GM19438 (cell line): ENCODE measurements at regions not wholly inside any gene's neighbourhood (a gene's known extent, or its start where the extent isn't known, plus 50 kb on each side); places are given as distances from the start of the nearest gene placed in this dataset.

Source experiments
- ATAC-seq: cut with Tn5 transposase; IDR thresholded peaks from one replicate; pipeline ENCODE4 v1.9.1; 2021; ENCODE audit warnings: low read depth; ENCODE audit not compliant: unreplicated experiment

- ATAC-seq, result no peak
Observed at GRCh38 chr12:128052331-128052730, 214.6 kb upstream of the TMEM132C start.

- no peak for ATAC-seq
Observed at GRCh38 chr12:128052777-128053176, 214.2 kb upstream of the TMEM132C start.

DNA sequence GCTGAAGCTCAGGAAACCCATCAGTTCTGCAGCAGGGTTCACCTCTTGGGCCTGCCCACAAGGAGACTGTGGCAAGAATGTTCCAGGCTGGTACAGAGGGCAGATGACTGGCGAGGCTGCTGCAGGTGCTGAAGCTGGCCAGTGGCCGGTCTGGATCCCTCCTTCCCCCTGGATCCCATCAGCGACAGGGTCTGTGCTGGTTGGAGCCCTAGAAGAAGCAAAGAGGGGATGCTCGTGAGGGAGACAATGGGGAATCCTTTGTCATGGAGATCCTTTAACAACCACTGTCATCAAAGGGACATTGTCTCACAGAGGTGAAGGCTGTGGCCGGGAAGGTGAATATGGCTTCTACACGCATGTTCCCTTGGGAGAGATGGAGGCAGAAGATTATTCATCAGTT is 211.4 kb upstream of the TMEM132C start:
- ATAC-seq, result no peak

DNA sequence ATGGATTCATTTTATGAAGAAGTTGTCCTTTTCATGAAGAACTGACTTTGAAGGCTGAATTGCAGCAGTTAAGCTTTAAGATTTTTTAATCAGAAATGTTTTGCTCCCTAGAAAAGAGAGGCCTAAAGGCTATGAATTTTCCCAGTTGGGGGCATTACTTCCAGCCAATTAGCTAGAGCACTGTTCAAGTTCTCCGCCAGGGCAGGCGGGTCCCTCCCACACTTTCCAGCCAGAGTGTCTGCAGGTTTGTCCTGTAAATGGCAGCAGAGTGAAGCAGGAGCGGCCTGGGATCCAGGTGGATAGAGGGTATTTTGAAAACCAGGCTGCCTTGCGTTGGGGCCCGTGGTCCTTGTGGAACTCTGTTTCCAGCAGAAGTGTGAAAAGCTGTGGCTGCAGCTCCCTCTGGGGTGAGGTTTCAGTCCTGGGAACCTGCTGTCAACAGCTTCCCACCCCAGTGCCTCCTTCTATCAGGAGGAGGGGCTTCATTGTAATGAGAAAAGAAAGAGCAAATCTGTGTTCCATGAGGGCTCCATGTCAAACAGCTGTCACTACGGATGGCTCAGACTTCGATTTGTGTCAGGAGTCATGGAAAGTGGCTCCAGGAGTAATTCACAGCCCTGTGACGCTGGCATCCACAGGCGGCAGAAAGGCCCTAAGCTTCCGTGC is 210.7 kb upstream of the TMEM132C start:
- no peak for ATAC-seq

DNA sequence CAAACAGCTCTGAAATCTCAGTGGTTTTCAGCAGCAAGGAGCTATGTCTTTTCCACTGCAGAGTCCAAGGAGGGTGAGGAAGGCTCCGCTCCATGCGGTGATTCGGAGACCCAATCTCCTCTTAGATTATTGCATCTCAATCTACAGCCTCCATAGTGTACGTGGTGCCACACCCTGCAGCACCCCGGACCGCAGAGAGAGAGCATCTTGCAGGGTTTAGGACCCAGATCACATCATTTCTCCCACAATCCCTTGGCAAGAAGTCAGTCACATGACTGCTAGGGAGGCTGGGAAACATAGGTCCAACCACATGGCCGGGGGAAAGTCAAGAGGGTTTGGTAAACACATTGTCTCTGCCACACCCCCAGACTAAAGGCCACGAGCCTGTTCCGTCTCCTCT is 209.4 kb upstream of the TMEM132C start:
- ATAC-seq, result no peak

GRCh38 chr12:128059621-128060370 is 207.2 kb upstream of the TMEM132C start:
- no peak for ATAC-seq

DNA sequence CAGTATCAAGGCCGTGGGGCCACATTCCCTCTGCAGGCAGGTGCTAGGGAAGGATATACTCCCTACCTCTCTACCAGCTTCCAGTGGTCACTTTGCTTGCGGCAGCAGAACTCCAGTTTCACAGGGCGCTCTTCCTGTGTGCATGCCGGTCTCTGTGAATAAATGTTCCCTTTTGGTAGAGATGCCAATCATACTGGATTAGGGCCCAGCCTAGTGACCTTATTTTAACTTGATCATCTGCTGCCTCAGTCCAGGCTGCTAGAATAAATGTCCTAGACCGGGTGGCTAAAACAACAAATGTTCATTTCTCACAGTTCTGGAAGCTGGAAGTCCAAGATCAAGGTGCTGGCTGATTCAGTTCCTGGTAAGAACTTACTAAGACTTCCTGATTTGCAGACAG is 198.8 kb upstream of the TMEM132C start:
- no peak for ATAC-seq

DNA sequence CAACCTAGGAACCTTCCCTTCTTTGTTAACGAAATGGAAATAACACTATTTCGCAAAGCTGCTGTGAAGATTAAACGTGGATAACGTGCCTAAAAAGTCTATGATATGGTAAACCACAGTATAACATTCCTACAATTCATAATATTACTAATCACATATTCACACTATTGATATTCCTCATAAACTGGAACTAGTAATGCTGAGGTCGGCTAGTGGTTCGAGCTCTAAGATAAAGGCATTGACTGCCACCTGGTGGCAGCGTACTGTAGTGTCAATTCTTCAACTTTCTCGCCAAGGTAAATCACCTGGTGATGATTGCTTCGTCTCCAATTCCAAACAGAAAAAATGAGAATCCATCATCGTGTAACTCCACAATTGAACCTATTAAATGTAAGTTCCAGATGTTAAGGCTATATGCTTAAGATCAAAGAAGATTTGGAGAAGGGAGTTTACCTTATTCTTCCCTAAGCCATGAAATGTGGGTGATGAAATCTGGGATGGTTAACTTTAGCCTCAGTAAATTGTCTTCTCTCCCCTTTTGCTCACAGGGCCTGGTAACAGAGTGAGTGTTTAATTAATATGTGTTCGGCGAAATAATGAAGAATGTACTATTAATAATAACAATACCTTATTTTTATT is 197.5 kb upstream of the TMEM132C start:
- ATAC-seq, result no peak

DNA sequence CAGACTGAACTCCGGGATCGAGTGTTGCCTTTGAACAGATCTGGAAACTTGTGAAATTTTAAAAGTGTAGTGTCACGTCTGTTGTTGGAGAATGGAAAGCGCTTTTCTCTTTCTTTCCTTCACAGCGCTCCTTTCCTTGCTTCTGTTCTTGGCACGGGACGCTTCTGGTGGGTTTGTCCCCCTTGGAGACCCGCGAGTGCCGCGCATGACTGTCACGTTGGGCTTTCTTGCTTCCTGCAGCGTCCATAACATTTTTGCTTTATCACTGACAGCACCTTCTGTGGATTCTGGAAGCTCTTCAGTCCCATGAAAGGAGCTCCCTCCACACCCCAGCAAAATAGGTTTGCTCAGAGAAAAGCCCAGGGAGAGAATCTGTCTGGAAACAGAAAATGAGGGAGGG is 193.0 kb upstream of the TMEM132C start:
- ATAC-seq, result no peak

- no peak for ATAC-seq
Observed at GRCh38 chr12:128075332-128075731, 191.6 kb upstream of the TMEM132C start.

GRCh38 chr12:128076188-128076587 is 190.8 kb upstream of the TMEM132C start:
- no peak for ATAC-seq

DNA sequence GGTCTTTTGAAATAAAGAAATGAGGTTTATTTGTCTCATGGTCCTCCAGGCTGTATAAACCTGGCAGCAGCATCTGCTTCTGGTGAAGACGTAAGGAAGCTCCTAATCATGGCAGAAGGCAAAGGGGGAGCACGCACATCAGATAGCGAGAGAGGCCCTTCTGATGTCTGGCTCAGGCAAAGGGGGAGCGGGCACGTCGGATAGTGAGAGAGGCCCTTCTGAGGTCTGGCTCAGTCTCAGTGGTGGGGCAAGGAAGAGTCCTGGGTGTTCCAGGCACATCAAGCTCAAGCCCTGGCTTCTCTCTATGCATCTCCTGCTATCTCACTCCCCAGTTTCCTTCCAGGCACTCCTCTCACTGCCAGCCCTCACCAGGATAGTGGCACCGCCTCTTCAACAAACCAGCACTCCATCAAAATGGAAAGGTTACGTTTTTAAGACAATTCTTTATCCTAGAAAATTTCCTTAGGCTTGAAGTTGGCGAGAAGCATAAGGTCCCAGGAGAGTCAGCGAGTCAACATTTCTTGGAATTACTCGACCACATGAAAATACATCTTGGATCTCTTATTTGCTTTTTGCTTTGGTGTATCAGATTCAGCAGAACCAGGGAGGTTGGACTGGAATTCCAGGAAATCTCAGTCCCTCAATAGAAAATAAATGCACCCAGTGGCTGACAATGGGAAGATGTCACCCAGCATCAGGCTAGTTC is 189.6 kb upstream of the TMEM132C start:
- no peak for ATAC-seq

DNA sequence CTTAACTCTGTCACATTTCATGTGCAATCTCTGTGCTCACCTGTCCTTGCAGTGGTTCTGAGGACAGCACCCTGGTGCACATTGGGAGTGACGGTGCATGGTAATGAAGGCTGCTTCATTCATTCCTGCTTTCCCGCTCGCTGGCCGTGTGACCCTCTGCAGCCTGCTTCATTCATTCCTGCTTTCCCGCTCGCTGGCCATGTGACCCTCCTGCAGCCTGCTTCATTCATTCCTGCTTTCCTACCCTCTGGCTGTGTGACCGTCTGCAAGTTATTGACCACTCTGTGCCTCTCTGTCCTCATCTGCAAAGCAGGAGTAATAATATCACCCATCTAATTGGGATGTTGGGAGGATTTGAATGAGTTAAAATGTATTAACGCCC is 189.1 kb upstream of the TMEM132C start:
- ATAC-seq, result no peak

GRCh38 chr12:128078301-128078971 is 188.5 kb upstream of the TMEM132C start:
- ATAC-seq, result no peak

DNA sequence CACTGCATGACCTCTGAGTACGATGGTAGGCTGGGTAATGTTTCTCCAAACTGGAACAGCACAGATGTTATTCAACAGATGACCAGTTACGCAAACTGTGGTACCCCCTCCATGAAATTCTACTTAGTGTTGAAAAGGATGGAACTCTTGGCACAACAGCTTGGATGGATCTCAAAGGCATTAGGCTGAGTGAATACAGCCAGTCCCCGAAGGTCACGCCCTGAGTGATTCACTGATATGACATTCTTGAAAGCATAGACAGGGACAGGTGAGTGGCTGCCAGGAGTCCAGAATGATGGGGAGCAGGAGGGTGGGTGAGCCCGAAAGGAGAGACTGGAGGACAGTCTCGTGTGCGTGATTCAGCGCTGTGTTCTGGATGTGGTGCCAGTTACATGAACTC is 187.5 kb upstream of the TMEM132C start:
- ATAC-seq, result no peak

GRCh38 chr12:128083132-128083729 is 183.7 kb upstream of the TMEM132C start:
- ATAC-seq, result no peak

DNA sequence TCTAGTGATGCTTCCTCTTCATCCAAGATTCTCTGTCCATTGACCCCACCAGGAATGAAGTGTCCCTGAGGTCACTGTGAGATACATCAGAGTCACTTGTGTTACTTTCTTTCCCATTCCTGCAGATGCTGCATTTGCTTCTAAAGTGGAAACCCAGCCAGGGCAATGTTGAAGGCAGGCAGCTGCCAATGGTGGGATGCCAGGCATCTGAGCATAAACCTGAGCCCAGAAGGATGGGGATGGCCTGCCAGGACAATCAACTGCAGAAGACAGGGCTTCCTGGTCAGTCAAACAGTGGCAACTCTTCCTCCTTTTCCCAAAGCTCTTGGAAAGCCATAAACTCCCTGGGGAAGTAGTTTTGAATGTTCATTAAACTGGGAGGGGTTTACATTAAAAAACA is 178.0 kb upstream of the TMEM132C start:
- ATAC-seq, result no peak

DNA sequence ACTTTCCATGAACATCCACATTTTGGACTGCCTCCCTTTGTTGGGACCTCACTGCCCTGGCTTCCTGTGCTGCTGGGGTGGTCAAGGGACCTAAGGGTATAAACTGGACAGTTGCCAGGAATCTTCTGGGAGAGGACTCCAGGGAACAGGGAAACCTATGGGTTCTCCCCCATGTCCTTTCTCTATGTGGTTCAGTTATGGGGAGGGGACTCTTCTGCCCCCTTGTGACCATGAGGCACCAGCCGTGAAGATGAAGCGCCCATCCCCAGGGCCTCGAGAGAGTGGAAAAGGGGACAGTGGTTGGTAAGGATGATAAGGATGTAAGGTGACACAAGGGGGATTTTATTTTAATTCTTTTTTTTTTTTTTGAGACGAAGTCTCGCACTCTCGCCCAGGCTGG is 177.0 kb upstream of the TMEM132C start:
- no peak for ATAC-seq

DNA sequence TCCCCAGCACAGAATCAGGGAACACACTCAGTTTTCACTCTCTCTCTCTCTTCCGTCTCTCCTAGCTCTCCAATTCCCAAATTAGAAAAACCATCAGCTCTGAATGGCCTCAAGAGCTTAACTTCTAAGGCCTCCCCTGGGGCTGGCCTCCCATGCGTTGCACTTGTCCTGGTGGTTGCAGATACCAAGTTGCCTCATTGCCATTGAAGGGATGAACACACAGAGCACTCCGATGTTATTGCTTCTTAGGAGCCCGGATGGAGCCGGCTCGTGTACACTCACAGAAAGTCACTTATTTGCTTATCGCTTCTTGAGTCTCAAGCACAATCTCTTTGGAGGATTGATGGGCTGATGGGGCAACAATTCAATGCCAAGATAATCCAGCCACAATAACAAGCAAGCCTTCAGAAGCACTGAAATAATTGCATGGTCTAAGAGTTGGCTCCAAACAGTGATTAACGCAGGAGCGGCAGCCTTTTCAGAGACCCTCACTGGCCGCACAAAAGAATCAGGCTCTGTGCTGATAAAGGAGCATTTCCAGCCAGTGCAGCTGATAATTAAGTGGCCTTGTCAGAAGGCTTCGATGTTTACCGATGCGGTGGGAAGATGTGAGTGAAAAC is 175.8 kb upstream of the TMEM132C start:
- ATAC-seq, result no peak

- no peak for ATAC-seq
Observed at GRCh38 chr12:128091951-128092382, 175.0 kb upstream of the TMEM132C start.
